GM12875 (cell line): ENCODE measurements at regions not wholly inside any gene's neighbourhood (a gene's known extent, or its start where the extent isn't known, plus 50 kb on each side); places are given as distances from the start of the nearest gene placed in this dataset.
"Not testable (repeated sequence)": the region's sequence is repeated elsewhere in the genome, so short reads cannot be mapped to it uniquely, and the experiment has no call there.

Source experiments
- H3K4me3 ChIP-seq: one replicate; pipeline ENCODE4 v1.5.1; 2011; ENCODE audit warnings: low read depth, low read length, control low read depth
- CTCF ChIP-seq: IDR thresholded peaks from 2 replicates; pipeline ENCODE4 v1.5.1; 2011; ENCODE audit warnings: low read depth, mild to moderate bottlenecking, control low read depth, inconsistent platforms, low read length, moderate library complexity, borderline replicate concordance; ENCODE audit not compliant: insufficient read depth

- H3K4me3 ChIP-seq, result no peak overlapping the region
- no peak for TF ChIP-seq CTCF
These were observed 109.1 kb downstream of the C17orf67 start for GRCh38 chr17:56724664-56725063.

DNA sequence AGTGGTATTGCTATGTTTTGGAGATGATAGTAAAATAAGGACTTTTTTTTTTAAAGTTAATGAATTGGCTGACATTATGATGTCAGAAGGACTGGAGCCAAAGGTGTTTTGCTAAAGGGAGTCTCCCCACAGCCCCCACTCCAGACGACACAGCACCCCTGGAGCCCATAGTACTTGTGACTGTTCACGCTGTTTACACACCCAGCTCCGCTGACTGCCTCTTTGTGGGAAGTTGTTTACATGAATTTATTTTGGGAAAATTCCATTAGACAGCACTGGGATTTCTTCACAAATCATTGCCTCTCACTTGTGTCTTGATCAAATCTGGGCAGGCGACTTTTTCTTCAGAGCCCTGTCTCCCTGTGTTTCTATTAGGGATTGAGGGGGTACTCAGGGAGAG lies 108.6 kb downstream of the C17orf67 start:
- TF ChIP-seq CTCF, result no peak
- no peak overlapping the region for H3K4me3 ChIP-seq

DNA sequence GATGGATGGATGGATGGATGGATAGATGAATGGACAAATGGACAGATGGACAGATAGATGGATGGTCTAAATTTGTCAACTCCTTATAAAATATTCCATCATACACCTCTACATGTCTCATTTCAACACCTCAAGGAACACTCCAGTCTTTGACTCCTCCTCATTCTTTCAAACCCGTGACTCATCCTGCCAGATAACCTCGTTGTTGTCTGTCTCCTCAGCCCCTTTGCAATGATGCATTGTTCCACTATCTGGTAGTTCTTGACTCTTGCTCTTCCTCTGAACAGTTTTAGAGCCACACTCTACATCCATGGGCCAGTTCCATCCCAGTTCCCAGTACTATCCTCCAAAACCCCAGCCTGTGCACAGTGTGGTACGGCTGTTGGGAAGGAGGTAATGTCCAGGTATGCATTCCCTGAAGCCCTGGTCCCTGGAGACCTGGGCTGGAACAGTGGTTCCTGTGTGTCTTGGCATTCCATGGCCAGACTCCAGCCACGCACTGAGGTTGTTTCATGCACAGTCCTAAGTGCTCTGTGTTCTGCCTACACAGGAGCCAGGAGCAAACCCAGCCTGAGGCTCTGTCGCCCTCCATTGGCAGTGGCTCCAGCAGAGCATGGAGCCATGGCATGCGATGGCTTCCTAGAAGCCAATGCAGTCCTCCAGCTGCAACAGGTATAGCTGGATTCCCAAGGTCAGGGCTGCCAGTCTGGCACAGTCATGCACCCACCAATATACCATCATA lies 105.7 kb downstream of the C17orf67 start:
- no peak overlapping the region for H3K4me3 ChIP-seq
- TF ChIP-seq CTCF, result no peak

GRCh38 chr17:56731096-56731495 lies 102.6 kb downstream of the C17orf67 start:
- not testable (repeated sequence) for H3K4me3 ChIP-seq

DNA sequence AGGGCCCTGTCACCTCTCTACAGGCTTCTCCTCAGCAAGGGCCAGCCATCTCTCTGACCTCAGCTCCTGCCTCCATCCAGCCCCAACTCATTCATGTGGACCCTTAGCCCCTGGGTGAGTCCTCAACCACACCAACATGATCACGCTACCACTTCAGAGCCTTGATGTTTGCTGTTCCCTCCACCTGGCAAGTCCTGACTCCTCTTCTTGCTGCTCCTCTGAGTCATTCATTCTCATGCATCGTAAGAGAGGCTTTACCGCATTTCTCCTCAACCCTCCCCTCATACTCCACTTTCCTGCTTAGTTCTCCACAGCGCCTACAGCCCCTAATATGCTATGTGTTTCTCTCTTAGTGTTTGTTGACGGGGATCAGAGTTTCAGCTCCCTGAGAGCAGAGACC lies 99.9 kb downstream of the C17orf67 start:
- TF ChIP-seq CTCF, result no peak
- H3K4me3 ChIP-seq, result no peak overlapping the region

DNA sequence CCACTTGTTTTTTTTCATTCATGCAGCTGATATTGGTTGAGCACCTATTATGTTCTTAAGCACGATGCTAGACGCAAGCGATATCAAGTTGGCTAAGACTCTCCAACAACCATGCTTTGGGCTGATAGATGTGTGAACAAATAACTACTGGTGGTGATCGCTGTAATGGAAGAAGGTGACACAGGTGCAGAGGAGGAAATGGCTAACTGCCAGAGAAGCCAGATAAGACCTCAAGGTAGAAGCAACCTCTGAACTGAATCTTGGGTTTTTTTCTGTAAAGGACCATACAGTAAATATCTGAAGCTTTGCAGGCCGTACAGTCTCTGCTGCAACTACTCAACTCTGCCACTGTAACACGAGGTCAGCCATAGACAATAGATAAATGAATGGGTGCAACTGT lies 97.9 kb downstream of the C17orf67 start:
- no peak for TF ChIP-seq CTCF

DNA sequence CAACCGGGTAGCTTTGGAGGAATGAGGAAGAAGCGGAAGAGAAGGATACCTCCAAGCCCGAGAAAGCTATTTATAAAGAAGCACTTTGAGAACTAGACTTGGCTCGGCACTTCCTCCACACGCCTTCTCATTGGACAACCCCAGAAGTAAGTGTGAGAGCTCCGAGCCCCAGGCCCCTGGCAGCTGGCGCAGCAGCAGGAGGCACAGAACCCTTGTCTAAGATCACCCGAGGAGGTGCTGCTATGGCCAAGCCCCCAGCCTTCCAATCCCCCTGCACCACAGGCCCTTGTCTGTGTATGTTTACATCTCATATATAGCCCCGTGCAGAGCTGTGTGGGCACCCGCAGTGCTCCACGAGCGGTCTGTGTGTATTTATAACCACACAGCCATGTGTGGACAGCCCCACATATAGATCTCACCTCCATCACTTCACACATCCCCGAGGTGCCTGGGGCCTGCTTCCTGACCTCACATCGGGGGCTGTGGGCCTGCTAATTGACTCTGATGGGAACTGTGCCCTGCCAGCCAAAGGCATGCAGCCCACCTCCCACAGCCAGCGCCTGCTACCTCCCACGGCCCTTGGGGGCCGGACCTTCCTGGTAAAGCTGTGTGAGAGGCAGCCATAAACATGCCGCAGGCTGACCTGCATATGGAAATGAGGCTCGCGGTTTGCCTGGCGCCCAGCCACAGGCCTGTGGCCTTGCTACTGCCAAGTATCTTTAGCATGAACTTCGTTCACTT lies 96.1 kb downstream of the C17orf67 start:
- no peak overlapping the region for H3K4me3 ChIP-seq

More for the DNA sequence above, 97.9 kb downstream of the C17orf67 start:
- no peak overlapping the region for H3K4me3 ChIP-seq

More for the DNA sequence above, 96.1 kb downstream of the C17orf67 start:
- no peak for TF ChIP-seq CTCF
